OCI-LY3 (cell line): ENCODE measurements at regions not wholly inside any gene's neighbourhood (a gene's known extent, or its start where the extent isn't known, plus 50 kb on each side); places are given as distances from the start of the nearest gene placed in this dataset.

Experiments
- H2AFZ ChIP-seq: fragments of 200-600, 300-600 bp; shearing (Covaris generic); 2 replicates; pipeline ENCODE4 v1.6.0; 2014; ENCODE audit warnings: antibody characterized with exemption, low read depth, low read length
- H3K27ac ChIP-seq: fragments of 200-600, 300-600 bp; sonication (generic); 2 replicates; pipeline ENCODE4 v1.5.1; 2014; ENCODE audit warnings: mild to moderate bottlenecking, low read length, moderate library complexity, mixed read lengths
- H3K27me3 ChIP-seq: fragments of 200-600, 300-600 bp; sonication (generic); 2 replicates; pipeline ENCODE4 v1.6.1; 2014; ENCODE audit warnings: low read depth, low read length, mixed read lengths
- H3K36me3 ChIP-seq: fragments of 200-600, 300-600 bp; sonication (generic); replicated peaks from 2 replicates; pipeline ENCODE3; 2014; ENCODE audit warnings: low read depth, low read length, mixed read lengths
- H3K4me1 ChIP-seq: fragments of 300-600, 200-600 bp; sonication (generic); 2 replicates; pipeline ENCODE4 v1.6.1; 2014; ENCODE audit warnings: low read length, mixed read lengths
- H3K4me2 ChIP-seq: fragments of 200-600, 300-600 bp; sonication (generic); 2 replicates; pipeline ENCODE4 v1.6.1; 2014; ENCODE audit warnings: low read length, mixed read lengths
- H3K4me3 ChIP-seq: fragments of 300-600, 200-600 bp; sonication (generic); 2 replicates; pipeline ENCODE4 v1.5.1; 2014; ENCODE audit warnings: antibody characterized with exemption, mild to moderate bottlenecking, low read length, moderate library complexity
- H3K79me2 ChIP-seq: fragments of 300-600, 200-600 bp; shearing (Covaris generic); 2 replicates; pipeline ENCODE4 v1.6.1; 2014; ENCODE audit warnings: mild to moderate bottlenecking, low read length, mixed read lengths
- H3K9ac ChIP-seq: fragments of 300-600, 200-600 bp; shearing (Covaris generic); 2 replicates; pipeline ENCODE4 v1.6.0; 2014; ENCODE audit warnings: mild to moderate bottlenecking, low read length, moderate library complexity
- H3K9me3 ChIP-seq: fragments of 200-600, 300-600 bp; shearing (Covaris generic); 2 replicates; pipeline ENCODE4 v1.6.1; 2014; ENCODE audit warnings: low read length, mixed read lengths; ENCODE audit not compliant: insufficient read depth
- H4K20me1 ChIP-seq: fragments of 200-600, 300-600 bp; sonication (generic); 2 replicates; pipeline ENCODE4 v1.6.1; 2016; ENCODE audit warnings: low read length, mixed read lengths; ENCODE audit not compliant: insufficient read depth
- CTCF ChIP-seq: fragments of 200-600, 300-600 bp; sonication (generic); IDR thresholded peaks from 2 replicates; pipeline ENCODE4 v1.5.1; 2014; ENCODE audit warnings: antibody characterized with exemption, low read length, low read depth
- EZH2phosphoT487 ChIP-seq: fragments of 200-600 bp; shearing (Covaris generic); IDR thresholded peaks from 2 replicates; pipeline ENCODE4 v1.6.1; 2018; ENCODE audit warnings: antibody characterized with exemption, mixed run types, low read depth

- Histone ChIP-seq H3K27ac (no peak overlapping the region), H3K4me3 (no peak overlapping the region), H3K36me3 (no peaks in the 10 kb centered on the region), H3K9ac (no peak overlapping the region), H4K20me1 (no peaks in the 10 kb centered on the region), H3K27me3 (0 out of 2 replicates have a peak, but pooled peaks cover 3% of the 10 kb centered on the region), H2AFZ (no peak overlapping the region), H3K9me3 (no peaks in the 10 kb centered on the region), H3K4me2 (no peak overlapping the region), H3K4me1 (no peaks in the 10 kb centered on the region), H3K79me2 (no peaks in the 10 kb centered on the region)
- TF ChIP-seq EZH2phosphoT487: no peak
- TF ChIP-seq CTCF: no peak
Measured at GRCh38 chr3:64765947-64766346, 78.1 kb upstream of the ADAMTS9 start.

DNA sequence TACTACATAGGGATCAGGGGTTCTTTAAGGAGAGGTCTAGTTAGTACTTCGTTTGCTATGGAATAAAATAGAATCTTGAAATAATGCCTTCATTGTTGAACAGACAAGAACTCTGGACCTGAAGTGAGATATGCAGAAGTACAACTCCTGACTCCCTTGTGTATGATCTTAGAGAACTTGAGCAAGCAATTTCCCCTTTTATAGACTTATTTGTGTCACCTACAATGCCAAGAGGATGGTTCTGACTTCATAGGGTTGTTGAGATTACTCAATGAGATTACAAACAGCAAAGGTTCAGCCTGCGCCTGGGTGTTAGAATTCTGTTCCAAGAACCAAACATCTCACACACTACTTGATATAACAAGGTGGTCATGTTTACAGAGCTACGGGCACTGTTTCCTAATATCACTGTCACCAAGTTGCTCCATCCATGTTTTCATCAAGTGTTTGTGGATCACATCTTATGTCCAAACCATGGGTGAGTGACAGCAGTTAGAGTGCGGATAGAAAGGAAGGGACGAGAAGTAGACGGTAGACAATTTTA is 76.7 kb upstream of the ADAMTS9 start:
- Histone ChIP-seq H3K79me2 (no peaks in the 10 kb centered on the region), H3K9me3 (no peaks in the 10 kb centered on the region), H3K27me3 (0 out of 2 replicates have a peak, but pooled peaks cover 3% of the 10 kb centered on the region), H3K27ac (no peak overlapping the region), H3K9ac (no peak overlapping the region), H4K20me1 (no peaks in the 10 kb centered on the region), H2AFZ (no peak overlapping the region), H3K4me3 (no peak overlapping the region), H3K4me2 (no peak overlapping the region), H3K4me1 (no peaks in the 10 kb centered on the region), H3K36me3 (no peaks in the 10 kb centered on the region)
- no peak for TF ChIP-seq EZH2phosphoT487
- TF ChIP-seq CTCF: no peak

DNA sequence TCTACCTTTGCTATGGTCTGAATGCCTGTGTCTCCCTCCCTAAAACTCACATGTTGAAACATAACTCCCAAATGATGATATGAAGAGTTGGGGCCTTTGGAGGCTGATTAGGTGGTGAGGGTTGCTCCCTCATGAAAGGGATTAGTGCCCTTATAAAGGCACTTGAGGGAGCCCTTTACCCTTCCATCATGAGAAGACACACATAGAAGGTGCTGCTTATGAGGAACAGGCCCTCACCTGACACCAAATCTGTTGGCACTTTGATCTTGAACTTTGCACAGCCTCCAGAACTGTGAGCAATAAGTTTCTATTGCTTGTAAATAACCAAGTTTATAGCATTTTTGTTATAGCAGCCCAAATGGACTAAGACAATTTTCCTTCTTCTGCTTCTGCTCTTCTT is 76.2 kb upstream of the ADAMTS9 start:
- Histone ChIP-seq H3K9me3 (no peaks in the 10 kb centered on the region), H3K4me3 (no peak overlapping the region), H3K36me3 (no peaks in the 10 kb centered on the region), H3K27me3 (0 out of 2 replicates have a peak, but pooled peaks cover 3% of the 10 kb centered on the region), H3K79me2 (no peaks in the 10 kb centered on the region), H2AFZ (no peak overlapping the region), H3K4me1 (no peaks in the 10 kb centered on the region), H3K4me2 (no peak overlapping the region), H3K27ac (no peak overlapping the region), H3K9ac (no peak overlapping the region), H4K20me1 (no peaks in the 10 kb centered on the region)
- TF ChIP-seq EZH2phosphoT487: no peak
- TF ChIP-seq CTCF: no peak

DNA sequence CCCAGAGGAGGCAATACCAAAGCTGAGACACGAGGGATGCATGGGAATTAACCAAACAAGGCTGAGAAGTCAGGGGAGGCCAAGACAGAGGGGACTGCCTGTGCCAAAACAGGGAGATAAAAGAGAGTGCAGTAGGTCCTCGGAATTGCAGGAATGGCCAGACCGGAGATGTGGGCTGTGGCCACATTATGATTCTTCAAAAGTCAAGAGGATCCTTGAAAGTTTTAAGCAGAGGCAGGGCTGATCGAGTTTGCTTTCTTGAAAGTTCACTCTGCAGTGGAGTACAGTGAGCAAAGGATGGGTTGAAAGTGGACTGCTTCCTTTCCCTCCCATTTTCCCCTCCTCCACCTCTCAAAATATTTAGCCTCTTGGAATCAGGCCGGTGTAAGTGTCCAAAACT is 73.9 kb upstream of the ADAMTS9 start:
- Histone ChIP-seq H3K27ac (no peak overlapping the region), H3K9ac (no peak overlapping the region), H2AFZ (no peak overlapping the region), H3K4me3 (no peak overlapping the region), H3K36me3 (no peaks in the 10 kb centered on the region), H3K27me3 (0 out of 2 replicates have a peak, but pooled peaks cover 3% of the 10 kb centered on the region), H4K20me1 (no peaks in the 10 kb centered on the region), H3K4me2 (no peak overlapping the region), H3K9me3 (no peaks in the 10 kb centered on the region), H3K79me2 (no peaks in the 10 kb centered on the region), H3K4me1 (no peaks in the 10 kb centered on the region)
- no peak for TF ChIP-seq EZH2phosphoT487
- no peak for TF ChIP-seq CTCF
